Fibroblast of peridontal ligament (primary cell): ENCODE measurements at regions not wholly inside any gene's neighbourhood (a gene's known extent, or its start where the extent isn't known, plus 50 kb on each side); places are given as distances from the start of the nearest gene placed in this dataset.

ENCODE experiments used
- DNase-seq: peaks from one replicate; pipeline ENCODE4 v3.0.0-alpha.2; 2010; ENCODE audit errors: extremely low read depth

- peak; percentile 96 for DNase-seq
Measured at GRCh38 chr5:34533582-34534522, 122.3 kb upstream of the RAI14 start.

- DNase-seq = peak; percentile 96
Measured at GRCh38 chr5:34534523-34535103, 121.5 kb upstream of the RAI14 start.

GRCh38 chr5:34535433-34535832, 120.7 kb upstream of the RAI14 start:
- no peak for DNase-seq

- no peak for DNase-seq
Measured at GRCh38 chr5:34535944-34536623, 120.0 kb upstream of the RAI14 start.

GRCh38 chr5:34536699-34537098, 119.4 kb upstream of the RAI14 start:
- DNase-seq = no peak

- no peak for DNase-seq
Measured at GRCh38 chr5:34538026-34538672, 118.0 kb upstream of the RAI14 start.

GRCh38 chr5:34539183-34539582, 116.9 kb upstream of the RAI14 start:
- no peak for DNase-seq

- DNase-seq = no peak
Measured at GRCh38 chr5:34541067-34541466, 115.1 kb upstream of the RAI14 start.

GRCh38 chr5:34542818-34543217, 113.3 kb upstream of the RAI14 start:
- DNase-seq = no peak

GRCh38 chr5:34543687-34544086, 112.4 kb upstream of the RAI14 start:
- no peak for DNase-seq

GRCh38 chr5:34544403-34544802, 111.7 kb upstream of the RAI14 start:
- no peak for DNase-seq

GRCh38 chr5:34545164-34545563, 111.0 kb upstream of the RAI14 start:
- no peak for DNase-seq

GRCh38 chr5:34545626-34546025, 110.5 kb upstream of the RAI14 start:
- no peak for DNase-seq

- DNase-seq = no peak
Measured at GRCh38 chr5:34547300-34548085, 108.6 kb upstream of the RAI14 start.

GRCh38 chr5:34548086-34548403, 108.1 kb upstream of the RAI14 start:
- DNase-seq = no peak

- no peak for DNase-seq
Measured at GRCh38 chr5:34550247-34550646, 105.9 kb upstream of the RAI14 start.

- no peak for DNase-seq
Measured at GRCh38 chr5:34550964-34551363, 105.2 kb upstream of the RAI14 start.

GRCh38 chr5:34551911-34552433, 104.2 kb upstream of the RAI14 start:
- DNase-seq = peak; percentile 72

- no peak for DNase-seq
Measured at GRCh38 chr5:34552686-34553085, 103.4 kb upstream of the RAI14 start.

GRCh38 chr5:34553581-34553980, 102.5 kb upstream of the RAI14 start:
- DNase-seq = no peak

GRCh38 chr5:34554641-34555040, 101.5 kb upstream of the RAI14 start:
- DNase-seq = no peak
